ENCODE measurements at regions not wholly inside any gene's neighbourhood (a gene's known extent, or its start where the extent isn't known, plus 50 kb on each side); places are given as distances from the start of the nearest gene placed in this dataset.

- TF ChIP-seq EZH2 (IDR thresholded peaks at IDR 0.05), result no peak
- TF ChIP-seq POLR2AphosphoS5 (IDR thresholded peaks at IDR 0.05; ENCODE audit: borderline replicate concordance, low read depth, low read length), result no peak
Measured at GRCh38 chr2:21299411-21299810, 175.6 kb downstream of the TDRD15 start.

Data from SK-N-MC (cell line).